ENCODE measurements at regions not wholly inside any gene's neighbourhood (a gene's known extent, or its start where the extent isn't known, plus 50 kb on each side); places are given as distances from the start of the nearest gene placed in this dataset.

GRCh38 chr12:20237091-20237490 is 131.2 kb upstream of the PDE3A start:
- TF ChIP-seq CTCF (IDR thresholded peaks at IDR 0.05; ENCODE audit: insufficient read depth, low read depth, low read length): no peak
- H3K4me3 ChIP-seq (ENCODE audit: low read depth, low read length): no peak overlapping the region
- DNase-seq (ENCODE audit: low read depth): no peak

GRCh38 chr12:20245491-20245890 is 122.8 kb upstream of the PDE3A start:
- no peak overlapping the region for H3K4me3 ChIP-seq (ENCODE audit: low read depth, low read length)
- no peak for TF ChIP-seq CTCF (IDR thresholded peaks at IDR 0.05; ENCODE audit: insufficient read depth, low read depth, low read length)
- no peak for DNase-seq (ENCODE audit: low read depth)

- no peak overlapping the region for H3K4me3 ChIP-seq (ENCODE audit: low read depth, low read length)
- DNase-seq (ENCODE audit: low read depth): no peak
- no peak for TF ChIP-seq CTCF (IDR thresholded peaks at IDR 0.05; ENCODE audit: insufficient read depth, low read depth, low read length)
Observed at GRCh38 chr12:20248646-20249045, 119.7 kb upstream of the PDE3A start.

- no peak for DNase-seq (ENCODE audit: low read depth)
- TF ChIP-seq CTCF (IDR thresholded peaks at IDR 0.05; ENCODE audit: insufficient read depth, low read depth, low read length): no peak
- H3K4me3 ChIP-seq (ENCODE audit: low read depth, low read length): no peak overlapping the region
Observed at GRCh38 chr12:20250761-20251160, 117.6 kb upstream of the PDE3A start.

GRCh38 chr12:20257311-20257710 is 111.0 kb upstream of the PDE3A start:
- H3K4me3 ChIP-seq (ENCODE audit: low read depth, low read length): no peak overlapping the region
- TF ChIP-seq CTCF (IDR thresholded peaks at IDR 0.05; ENCODE audit: insufficient read depth, low read depth, low read length): no peak
- no peak for DNase-seq (ENCODE audit: low read depth)

- DNase-seq (ENCODE audit: low read depth): no peak
- TF ChIP-seq CTCF (IDR thresholded peaks at IDR 0.05; ENCODE audit: insufficient read depth, low read depth, low read length): no peak
- no peak overlapping the region for H3K4me3 ChIP-seq (ENCODE audit: low read depth, low read length)
Observed at GRCh38 chr12:20259786-20260185, 108.6 kb upstream of the PDE3A start.

- no peak for DNase-seq (ENCODE audit: low read depth)
- no peak overlapping the region for H3K4me3 ChIP-seq (ENCODE audit: low read depth, low read length)
- TF ChIP-seq CTCF (IDR thresholded peaks at IDR 0.05; ENCODE audit: insufficient read depth, low read depth, low read length): no peak
Observed at GRCh38 chr12:20260851-20261250, 107.5 kb upstream of the PDE3A start.

Data from fibroblast of villous mesenchyme (primary cell).